Amygdala (tissue), 56 donors: ENCODE measurements at regions not wholly inside any gene's neighbourhood (a gene's known extent, or its start where the extent isn't known, plus 50 kb on each side); places are given as distances from the start of the nearest gene placed in this dataset.

ENCODE experiments used
- DNase-seq, 56 donors: peaks; one replicate each; lab custom pipeline; 2025; lab: John Stamatoyannopoulos, UW

GRCh38 chr6:23195487-23195886, 626.1 kb downstream of the HDGFL1 start:
- no peak for DNase-seq

- DNase-seq = no peak
Observed at GRCh38 chr6:23199541-23199940, 630.2 kb downstream of the HDGFL1 start.

GRCh38 chr6:23200946-23201345, 631.6 kb downstream of the HDGFL1 start:
- no peak for DNase-seq

- DNase-seq = no peak
Observed at GRCh38 chr6:23202207-23202606, 632.8 kb downstream of the HDGFL1 start.

GRCh38 chr6:23212398-23212797, 643.0 kb downstream of the HDGFL1 start:
- DNase-seq = no peak

- no peak for DNase-seq
Observed at GRCh38 chr6:23213193-23213592, 643.8 kb downstream of the HDGFL1 start.

- DNase-seq = no peak
Observed at GRCh38 chr6:23213651-23214050, 644.3 kb downstream of the HDGFL1 start.

- DNase-seq = peak in 11 of 56 donors; percentile 1 to 48 (median 4)
Observed at GRCh38 chr6:23218751-23219150, 649.4 kb downstream of the HDGFL1 start.

- DNase-seq = no peak
Observed at GRCh38 chr6:23222724-23223123, 653.4 kb downstream of the HDGFL1 start.

GRCh38 chr6:23224540-23224939, 655.2 kb downstream of the HDGFL1 start:
- DNase-seq = no peak

- DNase-seq = no peak
Observed at GRCh38 chr6:23228439-23229024, 659.2 kb downstream of the HDGFL1 start.

- no peak for DNase-seq
Observed at GRCh38 chr6:23243854-23244253, 674.5 kb downstream of the HDGFL1 start.

GRCh38 chr6:23244300-23244699, 674.9 kb downstream of the HDGFL1 start:
- no peak for DNase-seq

GRCh38 chr6:23245572-23245971, 676.2 kb downstream of the HDGFL1 start:
- no peak for DNase-seq

GRCh38 chr6:23246896-23247295, 677.5 kb downstream of the HDGFL1 start:
- DNase-seq = no peak

GRCh38 chr6:23250556-23250955, 681.2 kb downstream of the HDGFL1 start:
- no peak for DNase-seq

- no peak for DNase-seq
Observed at GRCh38 chr6:23262864-23263263, 693.5 kb downstream of the HDGFL1 start.

- DNase-seq = no peak
Observed at GRCh38 chr6:23265270-23265669, 695.9 kb downstream of the HDGFL1 start.

GRCh38 chr6:23266536-23266935, 697.2 kb downstream of the HDGFL1 start:
- DNase-seq = no peak

GRCh38 chr6:23267651-23268050, 698.3 kb downstream of the HDGFL1 start:
- no peak for DNase-seq

GRCh38 chr6:23268348-23268747, 699.0 kb downstream of the HDGFL1 start:
- no peak for DNase-seq

GRCh38 chr6:23269436-23269835, 700.1 kb downstream of the HDGFL1 start:
- DNase-seq = no peak

- DNase-seq = no peak
Observed at GRCh38 chr6:23272536-23272935, 703.2 kb downstream of the HDGFL1 start.
